ENCODE measurements at regions not wholly inside any gene's neighbourhood (a gene's known extent, or its start where the extent isn't known, plus 50 kb on each side); places are given as distances from the start of the nearest gene placed in this dataset.

- in situ Hi-C loops (cut with HindIII; ENCODE audit: extremely low pct_ligation_motif_present, low pct_unique_long_range_greater_than_20kb) = loop anchor here (25.0 kb wide), 1 partner anchor 580 kb away; no protein-coding TSS in a partner anchor
- no peak overlapping the region for H3K4me2 ChIP-seq (ENCODE audit: low read depth, low read length)
- FAIRE-seq (no peak), DNase-seq (ENCODE audit: low spot score) (no peak), ATAC-seq (no peak)
- H4K20me1 ChIP-seq (ENCODE audit: insufficient read depth, low read length) = no peaks in the 10 kb centered on the region
- BruUV-seq (replicated peaks) = no TSS peak
- no peak overlapping the region for H3K27ac ChIP-seq (ENCODE audit: extremely low read length, insufficient read depth, low read length)
- peaks cover 4 to 46% of the 10 kb centered on the region in 2 experiments; a peak in 4 of 5 replicates for H3K27me3 ChIP-seq (ENCODE audit: control insufficient read depth in 1 of 2, insufficient read depth in 2 of 2, low read length in 2 of 2)
- TF ChIP-seq RORA (CRISPR knock-in tag; IDR thresholded peaks at IDR 0.05) (no peak), NCOA5 (CRISPR knock-in tag; IDR thresholded peaks at IDR 0.05) (no peak), ATF7 (IDR thresholded peaks at IDR 0.05) (no peak), ATF7 (CRISPR knock-in tag; IDR thresholded peaks at IDR 0.05) (no peak), POLR2AphosphoS2 (IDR thresholded peaks at IDR 0.05; ENCODE audit: low read depth, low read length) (no peak), REXO4 (CRISPR knock-in tag; IDR thresholded peaks at IDR 0.05; ENCODE audit: borderline replicate concordance) (no peak), GATAD2A (CRISPR knock-in tag; IDR thresholded peaks at IDR 0.05) (no peak), ETV6 (CRISPR knock-in tag; conservative IDR thresholded peaks at IDR 0.05) (no peak), ZNF749 (CRISPR knock-in tag; IDR thresholded peaks at IDR 0.05; ENCODE audit: borderline replicate concordance) (no peak), ZEB1 (IDR thresholded peaks at IDR 0.05; ENCODE audit: insufficient replicate concordance, low read depth) (no peak), HBP1 (CRISPR knock-in tag; IDR thresholded peaks at IDR 0.05; ENCODE audit: low read depth) (no peak), ZNF598 (CRISPR knock-in tag; IDR thresholded peaks at IDR 0.05; ENCODE audit: borderline replicate concordance) (no peak), HNRNPUL1 (IDR thresholded peaks at IDR 0.05; ENCODE audit: low read depth, low read length) (no peak), IKZF1 (IDR thresholded peaks at IDR 0.05) (no peak), SMAD1 (CRISPR knock-in tag; IDR thresholded peaks at IDR 0.05; ENCODE audit: borderline replicate concordance, low read depth) (no peak)
- TF ChIP-seq, protein P1, sequence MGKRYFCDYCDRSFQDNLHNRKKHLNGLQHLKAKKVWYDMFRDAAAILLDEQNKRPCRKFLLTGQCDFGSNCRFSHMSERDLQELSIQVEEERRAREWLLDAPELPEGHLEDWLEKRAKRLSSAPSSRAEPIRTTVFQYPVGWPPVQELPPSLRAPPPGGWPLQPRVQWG (CRISPR knock-in tag; IDR thresholded peaks at IDR 0.05; ENCODE audit: borderline replicate concordance, low read depth) = no peak
- TF ChIP-seq, protein P2, sequence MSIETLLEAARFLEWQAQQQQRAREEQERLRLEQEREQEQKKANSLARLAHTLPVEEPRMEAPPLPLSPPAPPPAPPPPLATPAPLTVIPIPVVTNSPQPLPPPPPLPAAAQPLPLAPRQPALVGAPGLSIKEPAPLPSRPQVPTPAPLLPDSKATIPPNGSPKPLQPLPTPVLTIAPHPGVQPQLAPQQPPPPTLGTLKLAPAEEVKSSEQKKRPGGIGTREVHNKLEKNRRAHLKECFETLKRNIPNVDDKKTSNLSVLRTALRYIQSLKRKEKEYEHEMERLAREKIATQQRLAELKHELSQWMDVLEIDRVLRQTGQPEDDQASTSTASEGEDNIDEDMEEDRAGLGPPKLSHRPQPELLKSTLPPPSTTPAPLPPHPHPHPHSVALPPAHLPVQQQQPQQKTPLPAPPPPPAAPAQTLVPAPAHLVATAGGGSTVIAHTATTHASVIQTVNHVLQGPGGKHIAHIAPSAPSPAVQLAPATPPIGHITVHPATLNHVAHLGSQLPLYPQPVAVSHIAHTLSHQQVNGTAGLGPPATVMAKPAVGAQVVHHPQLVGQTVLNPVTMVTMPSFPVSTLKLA (IDR thresholded peaks at IDR 0.05) = no peak
- no peak overlapping the region for H2AFZ ChIP-seq (ENCODE audit: low read length)
- no peaks in the 10 kb centered on the region for H3K79me2 ChIP-seq (ENCODE audit: insufficient read depth, low read length)
- H3K36me3 ChIP-seq (replicated peaks in 1 of 2; ENCODE audit: control insufficient read depth in 1 of 2, insufficient read depth in 2 of 2, low read length in 2 of 2) = no peaks in the 10 kb centered on the region
- intact Hi-C loops (cut with micrococcal nuclease; ENCODE audit: unreplicated experiment) = no loop called here
- no peaks in the 10 kb centered on the region for H3K9me3 ChIP-seq (ENCODE audit: low read length)
- WGBS (ENCODE audit: low lambda C conversion rate) = 10% methylated on average over 5 of the region's 5 CpGs
- H3K4me3 ChIP-seq (replicated peaks in 1 of 3; ENCODE audit: insufficient read depth in 1 of 3, low read depth in 2 of 3, low read length in 3 of 3) = no peak overlapping the region
- POLR2A ChIA-PET = no interaction called here
- CTCF ChIA-PET (ENCODE audit: low intra/inter-chr PET ratio, low total read pairs) = no interaction called here
- no peak overlapping the region for H3K9ac ChIP-seq (ENCODE audit: insufficient read depth, low read depth, low read length)
- H3K4me1 ChIP-seq (ENCODE audit: insufficient read depth, low read length) = no peaks in the 10 kb centered on the region
These were observed 323.6 kb upstream of the HS6ST1 start for GRCh38 chr2:128642316-128642715.
